GM18867 (cell line): ENCODE measurements at regions not wholly inside any gene's neighbourhood (a gene's known extent, or its start where the extent isn't known, plus 50 kb on each side); places are given as distances from the start of the nearest gene placed in this dataset.

Experiments used
- ATAC-seq: cut with Tn5 transposase; IDR thresholded peaks from one replicate; pipeline ENCODE4 v1.9.1; 2021; ENCODE audit warnings: mild to moderate bottlenecking, moderate library complexity; ENCODE audit not compliant: unreplicated experiment

DNA sequence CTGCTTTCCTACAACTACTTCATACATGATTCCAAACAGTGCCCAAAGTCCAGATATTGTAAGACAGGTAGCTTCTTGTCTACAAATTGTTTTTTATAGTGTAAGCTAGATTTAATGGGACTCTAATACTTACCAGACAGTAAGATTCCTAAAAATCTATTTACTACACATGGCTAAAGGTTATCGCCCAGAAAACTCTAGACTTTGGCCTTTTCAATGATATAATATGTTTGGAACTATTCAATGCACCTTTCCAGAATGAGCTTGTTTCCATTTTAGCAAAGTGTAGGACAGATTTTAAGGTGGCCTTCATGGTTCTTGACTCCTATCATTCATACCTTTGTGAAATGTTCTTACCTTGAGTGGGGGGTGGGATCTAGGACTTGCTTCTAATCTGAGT lies 951.0 kb downstream of the SORCS1 start:
- no peak for ATAC-seq

DNA sequence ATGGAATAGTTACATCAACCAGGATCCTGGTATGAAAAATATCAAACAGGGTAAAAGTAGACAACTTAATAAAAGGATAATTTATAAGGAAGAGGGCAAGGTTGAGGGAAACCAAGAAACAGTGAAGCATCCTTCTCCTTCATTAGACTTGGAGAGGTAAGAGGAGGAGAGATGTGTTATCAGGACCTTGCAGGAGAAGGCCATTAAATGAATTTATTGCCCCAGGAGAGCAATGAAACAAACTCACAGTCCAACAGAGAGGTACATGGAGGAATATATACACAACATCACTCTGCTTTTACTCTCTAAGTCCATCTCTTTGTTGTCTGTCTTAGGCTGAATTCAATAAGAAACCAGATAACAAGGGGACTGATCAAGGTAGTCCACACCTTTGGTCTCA lies 966.2 kb downstream of the SORCS1 start:
- ATAC-seq, result no peak

DNA sequence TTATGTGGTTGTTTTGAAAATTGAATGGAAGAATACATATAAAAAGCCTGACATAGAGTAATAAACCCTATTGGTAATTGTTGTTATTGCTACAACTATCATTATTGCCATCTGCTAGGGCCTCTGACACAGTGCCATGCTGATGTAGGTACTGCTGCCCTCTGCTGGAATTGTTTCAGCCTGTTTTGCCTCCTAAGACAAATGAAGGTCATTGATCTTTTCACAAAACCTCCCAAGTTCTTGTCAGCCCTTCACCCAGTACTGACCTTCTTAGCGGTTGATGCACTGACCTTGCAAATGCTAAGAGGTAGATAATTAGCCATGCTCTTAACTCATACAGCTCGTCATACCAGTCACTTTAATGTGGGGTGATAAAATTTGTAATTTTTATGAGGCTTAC lies 975.2 kb downstream of the SORCS1 start:
- ATAC-seq, result peak; percentile 89

DNA sequence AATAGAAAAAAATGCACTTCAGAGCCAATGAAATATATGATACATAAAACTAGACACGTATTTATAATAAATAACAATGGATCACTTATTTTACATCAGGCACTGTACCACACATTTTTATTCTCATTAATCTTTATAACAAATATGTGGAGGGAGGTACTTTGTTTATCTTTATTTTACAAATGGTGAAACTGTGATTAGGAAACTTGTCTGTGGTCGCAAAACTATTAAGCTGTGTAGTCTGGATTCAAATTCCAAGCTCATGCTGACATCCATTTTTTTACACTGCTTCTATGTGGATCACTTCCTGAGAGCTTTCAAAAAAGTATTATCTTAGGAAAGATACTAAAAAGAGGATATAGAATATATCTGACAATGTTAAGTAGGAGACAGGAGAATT lies 978.6 kb downstream of the SORCS1 start:
- no peak for ATAC-seq

DNA sequence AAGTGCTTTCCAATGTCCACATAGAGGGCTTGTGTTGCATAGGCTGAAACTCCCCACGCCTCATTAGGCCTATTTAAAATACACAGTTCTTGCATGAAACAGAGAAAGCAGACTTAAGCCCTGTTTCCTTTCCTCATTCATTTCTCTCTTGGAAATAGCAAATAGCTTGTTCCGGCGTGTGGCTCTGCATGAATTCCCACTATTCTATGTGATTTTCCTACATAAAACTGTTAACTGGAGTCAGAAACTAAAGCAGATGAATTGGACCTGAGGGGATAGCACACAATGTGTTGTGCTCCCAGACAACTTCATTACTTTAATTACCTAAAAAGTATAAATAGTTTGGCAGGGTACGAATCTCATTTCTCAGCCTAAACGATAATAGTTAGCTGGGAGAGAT lies 981.5 kb downstream of the SORCS1 start:
- no peak for ATAC-seq

DNA sequence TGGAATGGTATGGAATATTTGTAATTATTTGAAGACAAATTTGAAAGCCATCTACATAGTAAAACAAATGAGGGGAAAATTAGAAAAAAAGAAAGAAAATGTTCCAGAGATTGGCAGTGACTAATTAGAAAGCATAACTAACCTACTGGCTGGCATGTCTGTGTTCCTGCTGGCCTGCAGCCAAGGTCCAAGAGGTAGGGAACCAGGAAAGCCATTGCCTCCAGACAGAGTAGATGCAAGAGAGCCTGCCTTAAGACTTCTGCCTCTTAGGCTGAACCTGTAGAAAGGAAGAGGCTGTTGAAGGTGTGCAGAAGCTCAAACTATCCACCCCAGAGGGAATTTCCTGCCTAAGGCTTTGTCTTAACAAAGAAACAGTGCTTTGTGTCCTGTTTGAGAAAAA lies 982.0 kb downstream of the SORCS1 start:
- ATAC-seq, result no peak

DNA sequence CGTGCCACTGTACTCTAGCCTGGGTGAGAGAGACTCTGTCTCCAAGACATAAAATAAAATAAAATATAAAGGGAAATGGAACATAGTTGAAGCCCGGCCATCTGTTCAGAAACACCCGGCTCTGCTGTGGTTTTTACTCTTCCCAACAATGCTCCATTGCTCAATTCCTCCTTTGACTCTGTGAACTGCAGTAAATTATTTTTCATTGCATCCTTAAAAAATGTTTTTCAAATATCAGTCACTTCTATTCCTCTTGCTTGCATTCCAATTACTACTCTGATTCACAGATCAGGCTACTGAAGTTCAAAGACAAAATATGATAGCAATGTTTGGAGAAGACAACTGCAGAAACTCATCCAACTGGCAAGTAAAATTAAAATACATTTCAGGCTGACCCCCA lies 983.0 kb downstream of the SORCS1 start:
- ATAC-seq, result no peak

DNA sequence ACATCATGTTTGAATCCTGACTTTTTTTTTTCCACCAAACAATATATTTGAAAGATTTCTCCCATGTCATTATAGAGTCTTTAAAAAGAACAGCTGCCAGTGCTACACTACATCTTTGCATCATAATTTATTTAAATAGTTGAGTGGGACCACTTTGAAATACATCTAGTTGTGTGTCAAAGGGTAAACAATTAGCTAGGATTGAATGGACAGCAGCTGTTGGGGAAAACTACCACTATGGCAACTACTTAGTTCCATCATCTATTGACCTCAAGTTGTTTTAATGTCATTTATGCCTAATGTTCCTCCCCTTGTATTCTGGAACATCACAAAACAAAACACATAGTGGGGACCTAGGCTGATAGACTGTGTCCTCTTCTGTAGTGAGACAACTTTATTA lies 985.1 kb downstream of the SORCS1 start:
- ATAC-seq, result no peak

DNA sequence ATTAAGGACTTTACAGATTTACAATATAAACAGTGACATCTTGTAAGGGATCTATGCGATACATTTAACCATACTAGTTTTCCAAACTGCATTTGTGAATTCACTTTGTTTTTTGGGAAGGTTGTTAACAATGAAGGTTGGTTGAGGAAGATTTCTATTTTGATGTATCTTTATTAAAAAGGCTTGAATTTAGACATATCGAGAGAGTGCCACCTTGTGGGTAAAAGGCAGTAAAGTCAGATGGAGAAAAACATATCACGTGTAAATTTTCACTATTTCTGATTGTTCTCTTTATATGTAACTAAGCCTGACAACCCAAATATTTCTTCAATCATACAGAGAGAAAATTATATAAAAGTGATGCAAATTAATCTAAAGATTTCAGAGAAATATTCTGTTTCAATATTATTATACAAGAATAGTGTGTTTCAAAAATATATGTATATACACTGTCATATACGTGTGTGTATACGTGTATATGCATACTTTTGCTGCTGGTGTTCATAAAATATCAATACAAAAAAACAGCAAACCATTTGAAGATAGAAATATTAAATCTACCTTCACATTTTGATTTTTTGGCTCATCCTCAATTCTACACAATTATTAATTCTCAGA lies 988.6 kb downstream of the SORCS1 start:
- ATAC-seq, result no peak

DNA sequence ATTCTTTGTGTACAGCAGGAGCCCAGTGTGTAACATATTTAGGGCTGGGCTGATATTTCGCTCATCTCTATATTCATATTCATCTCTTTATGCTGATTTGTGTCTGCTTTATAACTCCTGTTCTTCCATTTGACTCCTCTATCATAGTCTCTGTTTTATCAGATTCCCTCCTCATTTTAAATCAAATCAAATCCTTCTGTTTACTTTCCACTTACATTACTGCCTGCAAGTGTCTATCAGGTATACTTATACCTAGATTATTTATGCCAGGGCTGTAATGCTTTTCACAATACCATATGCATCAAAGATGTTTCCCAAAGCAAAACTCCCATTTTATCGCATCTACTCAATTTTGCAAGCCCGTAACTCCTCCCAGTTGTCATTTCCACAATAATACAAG lies 990.7 kb downstream of the SORCS1 start:
- ATAC-seq, result no peak

DNA sequence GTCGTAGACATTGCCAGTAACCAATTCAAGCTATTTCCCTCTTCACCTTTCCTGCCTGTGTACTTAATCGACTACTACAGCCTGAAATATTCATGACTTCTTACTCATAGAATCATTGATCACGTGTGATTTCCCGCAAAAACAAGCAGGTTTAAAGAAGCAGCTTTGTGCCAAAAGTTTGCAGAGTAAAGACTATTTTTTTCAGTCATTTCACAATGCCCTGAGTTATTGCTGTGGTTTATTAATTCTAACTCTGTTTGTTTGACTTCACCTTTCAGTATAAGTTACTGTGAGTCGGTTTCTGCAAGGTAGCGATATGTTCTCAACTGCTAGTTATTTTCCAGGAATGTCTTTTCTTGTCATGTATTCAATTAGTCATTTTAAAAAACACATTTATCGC lies 995.3 kb downstream of the SORCS1 start:
- no peak for ATAC-seq

DNA sequence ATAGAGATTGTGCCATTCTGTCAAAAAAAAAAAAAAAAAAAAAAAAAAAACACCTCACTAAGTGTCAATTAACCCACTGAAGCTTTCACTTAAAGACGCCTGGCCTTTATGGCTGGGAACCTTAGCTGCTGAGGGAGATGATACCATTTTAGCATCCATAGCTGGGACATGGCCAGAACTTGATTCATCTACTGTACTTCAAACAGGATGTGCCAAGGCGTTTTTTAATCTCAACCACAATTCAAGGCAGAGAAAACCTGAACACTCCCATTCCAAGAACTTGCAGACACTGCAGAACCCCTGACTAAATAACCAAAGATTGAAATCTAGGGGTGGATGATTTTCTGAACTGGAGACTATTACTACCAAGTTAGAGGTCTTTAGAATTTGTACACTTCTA lies 996.6 kb downstream of the SORCS1 start:
- ATAC-seq, result no peak

DNA sequence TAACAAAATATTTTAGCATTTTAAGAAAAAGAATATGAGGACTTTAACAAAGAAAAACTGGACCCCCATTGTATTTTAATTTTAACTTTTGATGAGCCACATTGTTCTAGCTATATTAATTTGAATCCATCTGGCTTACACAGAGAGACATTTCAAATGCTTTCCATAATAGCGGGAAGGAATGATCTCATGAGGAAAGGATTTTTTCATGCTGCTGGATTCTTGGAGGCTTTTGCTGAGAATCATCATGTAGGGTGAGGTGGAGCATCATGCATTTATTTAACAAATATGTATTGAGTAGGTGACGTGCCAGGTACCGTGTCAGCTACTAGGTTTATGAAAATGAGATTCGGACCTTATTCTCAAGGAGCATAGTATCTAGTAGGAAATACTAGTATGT lies 1006.3 kb downstream of the SORCS1 start:
- ATAC-seq, result no peak

DNA sequence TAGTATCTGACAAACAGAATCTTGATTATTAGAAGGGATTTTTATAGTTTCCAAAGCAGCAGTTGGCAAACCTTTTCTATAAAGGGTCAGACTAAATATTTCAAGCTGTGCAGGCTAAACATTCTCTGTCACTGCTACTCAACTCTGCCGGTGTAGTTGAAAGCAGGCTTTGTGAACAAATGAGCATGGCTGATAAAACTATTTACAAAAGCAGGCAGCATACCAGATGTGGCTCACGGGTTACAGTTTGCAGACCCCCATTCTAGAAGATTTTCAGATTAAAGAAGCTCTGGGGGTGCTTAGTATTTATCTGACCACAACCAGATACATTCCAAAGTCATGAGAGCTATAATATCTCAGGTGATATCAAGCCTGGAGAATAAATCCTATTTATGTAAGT lies 1017.5 kb downstream of the SORCS1 start:
- no peak for ATAC-seq

DNA sequence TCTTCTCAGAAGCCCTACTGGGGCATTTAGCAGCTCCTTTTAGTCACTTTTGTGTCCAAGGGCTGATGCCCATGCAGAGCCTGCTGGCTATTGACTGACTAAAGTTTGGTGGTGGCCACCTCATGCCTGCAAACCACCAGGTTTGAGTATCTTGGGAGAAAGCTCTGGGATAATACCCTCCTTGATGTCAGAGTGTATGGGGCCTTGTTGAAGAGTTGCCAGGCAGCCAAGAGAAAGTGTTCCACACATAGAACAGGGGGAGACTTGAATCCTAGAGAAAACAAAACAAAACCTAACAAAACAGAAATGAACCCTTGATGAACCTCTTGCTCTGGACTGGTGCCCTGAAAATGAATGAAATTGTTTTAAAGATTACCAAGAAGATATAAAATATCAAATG lies 1024.6 kb downstream of the SORCS1 start:
- ATAC-seq, result no peak

DNA sequence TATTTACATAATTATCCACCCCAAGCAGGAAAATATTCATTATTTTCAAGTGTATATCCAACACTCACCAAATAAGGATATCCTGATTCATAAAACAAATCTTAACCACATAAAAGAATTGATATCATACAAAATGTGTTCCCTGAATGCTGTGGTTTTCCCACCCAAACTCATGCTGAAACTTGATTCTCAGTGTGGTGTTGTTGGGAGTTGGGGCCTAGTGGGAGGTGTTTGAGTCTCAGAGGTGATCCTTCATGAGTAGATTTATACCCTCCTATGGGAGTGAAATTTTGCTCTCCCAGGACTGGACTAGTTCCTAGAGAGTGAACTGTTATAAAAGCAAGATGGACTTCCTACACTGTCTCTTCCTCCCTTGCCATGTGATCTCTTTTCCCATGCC lies 1028.3 kb downstream of the SORCS1 start:
- ATAC-seq, result no peak

DNA sequence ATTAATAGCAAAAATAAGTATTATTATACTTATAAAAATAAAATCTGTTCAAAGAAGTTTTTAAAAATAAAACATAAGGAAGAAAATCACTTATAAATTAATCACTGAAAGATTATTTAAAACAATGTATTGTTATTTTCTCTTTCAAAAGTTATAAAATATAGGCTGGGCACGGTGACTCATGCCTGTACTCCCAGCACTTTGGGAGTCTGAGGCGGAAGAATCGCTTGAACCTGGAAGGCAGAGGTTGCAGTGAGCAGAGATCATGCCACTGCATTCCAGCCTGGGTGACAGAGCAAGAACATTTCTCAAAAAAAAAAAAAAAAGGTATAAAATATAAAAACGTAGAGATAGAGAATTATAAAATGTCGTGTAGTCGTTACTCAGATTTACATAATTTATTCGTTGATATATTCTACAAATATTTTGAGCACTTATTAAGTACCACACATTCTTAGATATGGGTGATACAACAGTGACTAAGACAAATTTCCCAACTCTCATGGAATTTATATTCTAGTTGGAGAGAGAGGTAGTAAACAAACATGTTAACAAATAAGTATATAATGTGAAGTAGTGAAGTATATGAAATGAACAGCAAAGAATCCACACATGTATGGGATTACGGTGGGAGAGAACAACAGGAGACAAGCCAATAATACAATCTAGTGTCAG lies 1030.0 kb downstream of the SORCS1 start:
- ATAC-seq, result no peak

DNA sequence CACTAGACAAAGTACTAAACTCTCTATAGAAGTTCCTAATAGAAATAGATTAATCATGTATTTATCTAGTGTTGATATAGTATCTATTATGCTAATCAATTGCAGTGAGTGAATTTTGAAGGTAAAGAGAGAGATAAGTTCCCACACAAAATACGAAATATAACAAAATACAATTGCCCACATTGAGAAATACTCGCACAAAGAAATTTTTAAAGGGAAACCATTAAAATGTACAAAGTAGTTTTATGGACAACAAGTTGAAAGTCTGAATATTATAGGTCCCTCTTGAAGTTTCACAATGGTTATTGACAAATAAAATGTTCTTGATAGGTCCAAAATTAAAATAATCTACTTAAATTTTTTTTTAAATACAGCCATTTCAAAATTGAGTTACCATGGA lies 1031.1 kb downstream of the SORCS1 start:
- ATAC-seq, result no peak

DNA sequence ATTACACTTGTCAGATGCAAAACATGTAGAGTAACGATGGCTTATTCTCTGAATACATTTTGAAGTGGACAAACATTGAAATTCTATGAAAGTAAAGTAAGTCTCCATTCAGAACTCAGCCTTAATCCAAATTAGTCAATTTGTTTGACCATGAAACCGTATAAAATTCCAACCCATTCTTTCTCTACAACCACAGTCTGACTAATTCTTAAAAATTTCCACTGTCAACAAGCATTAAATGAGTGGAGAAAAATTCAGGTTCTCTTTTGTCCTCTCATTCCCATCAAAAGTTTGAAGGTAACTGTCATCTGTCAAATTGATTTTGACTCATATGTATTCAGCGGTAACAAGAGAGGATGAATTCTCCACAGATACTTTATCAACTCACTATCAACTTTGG lies 1031.5 kb downstream of the SORCS1 start:
- no peak for ATAC-seq

DNA sequence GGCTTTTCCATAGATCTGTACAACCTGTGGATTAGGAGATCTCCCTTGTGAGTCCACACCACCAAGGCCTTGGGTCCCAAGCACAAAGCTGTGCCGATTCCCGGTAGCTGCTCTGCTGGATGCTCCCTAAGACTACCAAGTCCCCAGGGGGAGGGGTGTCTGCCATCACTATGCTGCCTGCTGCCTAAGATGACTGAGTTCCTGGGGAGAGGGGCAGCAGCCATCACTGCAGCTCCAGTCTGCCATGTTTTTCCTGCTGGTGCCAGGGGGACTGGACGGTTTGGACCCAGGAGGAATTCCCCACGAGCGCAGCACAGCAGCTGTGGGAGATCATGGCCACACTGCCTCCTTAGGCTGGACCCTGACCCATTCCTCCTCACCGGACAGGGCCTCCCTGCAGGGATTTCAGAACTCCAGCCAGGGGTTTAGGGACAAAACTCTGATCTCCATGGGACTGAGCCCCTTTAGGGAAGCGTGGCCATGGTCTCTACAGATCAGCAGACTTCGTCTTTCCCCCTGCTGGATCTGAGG lies 1049.8 kb downstream of the SORCS1 start:
- no peak for ATAC-seq

DNA sequence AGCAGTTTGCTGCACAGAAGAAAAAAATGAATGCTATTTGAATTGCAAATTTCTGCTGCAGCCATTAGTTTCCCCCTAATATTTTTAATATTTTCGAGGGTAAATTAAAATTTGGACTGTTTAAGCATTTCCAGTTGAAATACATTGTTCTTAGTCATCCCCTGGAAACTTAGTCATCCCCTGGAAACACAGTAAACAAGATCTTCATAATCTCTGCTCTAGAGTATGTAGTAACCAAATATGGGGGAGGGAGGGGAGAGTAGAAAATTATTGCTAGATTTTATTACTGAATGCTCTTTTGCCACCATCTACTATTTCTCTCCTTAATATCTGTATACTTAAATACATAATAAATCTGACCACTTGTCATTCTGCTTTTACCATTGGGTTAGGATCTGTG lies 1053.3 kb downstream of the SORCS1 start:
- ATAC-seq, result no peak

DNA sequence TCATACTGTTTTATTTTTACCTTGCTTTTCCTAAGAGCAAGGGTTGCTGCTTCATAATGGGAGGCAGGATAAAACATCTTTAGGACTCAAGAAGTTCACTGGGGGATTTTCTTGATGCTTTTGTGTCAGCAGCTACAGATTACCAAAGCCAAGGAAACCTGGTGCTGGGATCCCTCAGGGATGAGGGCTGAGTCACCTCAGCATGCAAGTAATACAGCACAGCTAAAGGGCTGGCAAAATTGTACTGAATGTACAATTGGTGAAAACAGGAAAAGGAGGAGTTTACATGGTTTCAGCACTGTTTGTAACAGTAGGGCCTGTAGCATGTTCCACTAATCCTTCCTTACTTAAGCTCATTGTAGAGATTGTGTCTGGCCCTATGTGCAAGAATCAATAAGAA lies 1056.8 kb downstream of the SORCS1 start:
- ATAC-seq, result no peak

DNA sequence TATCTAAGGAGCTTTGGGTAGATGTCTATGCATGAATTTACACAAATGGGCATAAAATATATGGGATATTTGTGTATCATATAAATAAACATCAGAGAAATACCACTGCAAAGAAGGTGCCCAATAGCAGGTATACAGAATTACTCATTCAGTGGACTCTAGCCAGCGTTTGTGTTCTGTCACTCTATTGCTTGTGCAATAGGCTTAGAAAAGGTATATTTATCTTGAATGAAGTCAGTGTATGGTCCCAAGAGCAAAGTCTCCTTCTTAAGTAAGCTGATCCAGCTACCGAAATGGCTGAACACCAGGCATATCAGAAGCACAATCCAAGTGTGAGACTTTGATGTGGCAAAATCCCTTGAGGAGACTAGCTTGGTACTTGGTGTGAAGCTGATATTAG lies 1058.4 kb downstream of the SORCS1 start:
- no peak for ATAC-seq
